Stomach smooth muscle (tissue), 2 donors: ENCODE measurements at regions not wholly inside any gene's neighbourhood (a gene's known extent, or its start where the extent isn't known, plus 50 kb on each side); places are given as distances from the start of the nearest gene placed in this dataset.
"Not testable (repeated sequence)": the region's sequence is repeated elsewhere in the genome, so short reads cannot be mapped to it uniquely, and the experiment has no call there.

Source experiments
- H3K27ac ChIP-seq: one replicate; pipeline ENCODE4 v1.7.0; 2013; ENCODE audit warnings: mild to moderate bottlenecking, low read length, inconsistent platforms
- H3K27me3 ChIP-seq, 2 donors: one replicate each; pipeline ENCODE4 v1.7.0; 2013; ENCODE audit warnings: low read length in 2 of 2; ENCODE audit not compliant: insufficient read depth in 2 of 2, control insufficient read depth in 1 of 2
- H3K36me3 ChIP-seq, 2 donors: one replicate each; pipeline ENCODE4 v1.7.0; 2013; ENCODE audit warnings: low read length in 2 of 2; ENCODE audit not compliant: control insufficient read depth in 2 of 2, insufficient read depth in 2 of 2
- H3K4me1 ChIP-seq: one replicate; pipeline ENCODE4 v1.7.0; 2013; ENCODE audit warnings: low read length; ENCODE audit not compliant: control insufficient read depth, insufficient read depth
- H3K4me3 ChIP-seq, 2 donors: one replicate each; pipeline ENCODE4 v1.7.0; 2013; ENCODE audit warnings: low read length in 2 of 2
- H3K9ac ChIP-seq, 2 donors: one replicate each; pipeline ENCODE4 v1.7.0; 2013; ENCODE audit warnings: low read length in 2 of 2, mild to moderate bottlenecking in 1 of 2
- H3K9me3 ChIP-seq, 2 donors: one replicate each; pipeline ENCODE4 v1.7.0; 2013; ENCODE audit warnings: low read length in 2 of 2; ENCODE audit not compliant: control insufficient read depth in 2 of 2
- donor health status: healthy.
- donor health status: Pancreatic carcinoma.

- no peaks in the 10 kb centered on the region for H3K4me1 ChIP-seq
- no peaks in the 10 kb centered on the region for H3K27me3 ChIP-seq
- no peak overlapping the region for H3K9ac ChIP-seq
- H3K4me3 ChIP-seq = no peak overlapping the region
- peaks cover 0 to 5% of the 10 kb centered on the region in 2 donors for H3K9me3 ChIP-seq
- no peaks in the 10 kb centered on the region for H3K36me3 ChIP-seq
- no peak overlapping the region for H3K27ac ChIP-seq
These were observed 118.9 kb upstream of the USP9X start for GRCh38 chrX:40966213-40966820.

GRCh38 chrX:40968180-40968579 lies 117.1 kb upstream of the USP9X start:
- Histone ChIP-seq H3K27me3 (no peaks in the 10 kb centered on the region), H3K27ac (no peak overlapping the region), H3K9ac (no peak overlapping the region), H3K9me3 (peaks cover 0 to 11% of the 10 kb centered on the region in 2 donors), H3K36me3 (no peaks in the 10 kb centered on the region), H3K4me1 (no peaks in the 10 kb centered on the region), H3K4me3 (no peak overlapping the region)

DNA sequence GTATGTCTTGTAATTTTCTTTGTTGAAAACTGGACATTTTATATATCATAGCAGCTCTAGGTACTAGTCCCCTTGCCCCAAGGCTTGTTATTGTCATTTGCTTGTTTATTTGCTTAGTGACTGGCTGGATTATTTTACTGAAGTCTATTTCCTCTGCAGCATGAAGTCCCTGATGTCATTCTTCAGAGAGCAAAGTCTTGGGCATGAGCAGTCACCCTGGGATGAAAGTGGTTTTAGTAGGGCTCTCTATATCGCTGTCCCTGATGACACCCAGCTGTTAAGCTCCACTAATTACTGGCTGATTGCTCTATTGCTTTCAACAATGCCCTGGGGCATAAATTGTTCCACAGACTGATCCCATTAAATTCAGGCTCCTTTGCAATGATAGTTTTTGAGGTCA lies 113.5 kb upstream of the USP9X start:
- Histone ChIP-seq H3K9ac (no peak overlapping the region), H3K27ac (no peak overlapping the region), H3K4me3 (no peak overlapping the region), H3K27me3 (peaks cover 0 to 3% of the 10 kb centered on the region in 2 donors), H3K36me3 (no peaks in the 10 kb centered on the region), H3K4me1 (no peaks in the 10 kb centered on the region), H3K9me3 (peaks cover 0 to 6% of the 10 kb centered on the region in 2 donors)

GRCh38 chrX:40973619-40974018 lies 111.6 kb upstream of the USP9X start:
- H3K9me3 ChIP-seq = peaks cover 0 to 7% of the 10 kb centered on the region in 2 donors
- no peaks in the 10 kb centered on the region for H3K36me3 ChIP-seq
- no peak overlapping the region for H3K4me3 ChIP-seq
- no peaks in the 10 kb centered on the region for H3K4me1 ChIP-seq
- no peak overlapping the region for H3K27ac ChIP-seq
- H3K27me3 ChIP-seq = peaks cover 0 to 3% of the 10 kb centered on the region in 2 donors
- H3K9ac ChIP-seq = no peak overlapping the region

GRCh38 chrX:40975951-40976350 lies 109.3 kb upstream of the USP9X start:
- H3K36me3 ChIP-seq = no peaks in the 10 kb centered on the region
- H3K9me3 ChIP-seq = peaks cover 0 to 7% of the 10 kb centered on the region in 2 donors
- peaks cover 0 to 3% of the 10 kb centered on the region in 2 donors for H3K27me3 ChIP-seq
- H3K4me3 ChIP-seq = no peak overlapping the region
- H3K9ac ChIP-seq = no peak overlapping the region
- no peaks in the 10 kb centered on the region for H3K4me1 ChIP-seq
- H3K27ac ChIP-seq = no peak overlapping the region

- H3K9me3 ChIP-seq = peaks cover 0 to 7% of the 10 kb centered on the region in 2 donors
- H3K27ac ChIP-seq = no peak overlapping the region
- H3K36me3 ChIP-seq = no peaks in the 10 kb centered on the region
- no peaks in the 10 kb centered on the region for H3K4me1 ChIP-seq
- no peak overlapping the region for H3K4me3 ChIP-seq
- peaks cover 0 to 3% of the 10 kb centered on the region in 2 donors for H3K27me3 ChIP-seq
- no peak overlapping the region for H3K9ac ChIP-seq
These were observed 108.3 kb upstream of the USP9X start for GRCh38 chrX:40976981-40977380.

- Histone ChIP-seq H3K36me3 (no peaks in the 10 kb centered on the region), H3K4me1 (no peaks in the 10 kb centered on the region), H3K27ac (no peak overlapping the region), H3K9ac (no peak overlapping the region), H3K4me3 (no peak overlapping the region), H3K9me3 (no peaks in the 10 kb centered on the region), H3K27me3 (no peaks in the 10 kb centered on the region)
These were observed 100.3 kb upstream of the USP9X start for GRCh38 chrX:40984962-40985361.

DNA sequence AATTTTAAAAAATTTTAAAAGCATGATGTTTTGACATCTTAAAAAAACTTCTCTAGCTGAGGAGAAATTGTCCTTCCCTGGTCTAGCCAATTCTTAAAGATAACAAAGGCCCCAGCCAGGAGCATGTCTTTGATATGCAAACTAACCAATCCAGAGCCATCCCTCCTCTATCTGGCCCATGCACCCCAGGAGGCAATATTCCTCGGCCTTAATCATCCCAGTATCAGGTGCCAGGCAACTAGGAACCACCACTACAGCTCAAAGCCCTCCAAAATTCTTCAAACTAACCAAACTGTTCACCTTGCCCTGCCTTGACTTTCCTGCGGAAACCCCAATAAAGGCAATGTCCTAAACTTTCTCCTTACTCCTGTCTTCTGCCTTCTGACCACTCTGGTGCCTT lies 97.8 kb upstream of the USP9X start:
- H3K9ac ChIP-seq = no peak overlapping the region
- H3K27ac ChIP-seq = no peak overlapping the region
- no peaks in the 10 kb centered on the region for H3K9me3 ChIP-seq

GRCh38 chrX:40988100-40988499 lies 97.1 kb upstream of the USP9X start:
- Histone ChIP-seq H3K36me3 (no peaks in the 10 kb centered on the region), H3K4me3 (no peak overlapping the region), H3K9ac (no peak overlapping the region), H3K9me3 (no peaks in the 10 kb centered on the region), H3K27ac (no peak overlapping the region), H3K4me1 (no peaks in the 10 kb centered on the region), H3K27me3 (no peaks in the 10 kb centered on the region)

More for the DNA sequence above, 97.8 kb upstream of the USP9X start:
- Histone ChIP-seq H3K27me3 (no peaks in the 10 kb centered on the region), H3K4me3 (no peak overlapping the region), H3K36me3 (no peaks in the 10 kb centered on the region), H3K4me1 (no peaks in the 10 kb centered on the region)

- H3K9me3 ChIP-seq, H3K4me1 ChIP-seq, H3K4me3 ChIP-seq, H3K9ac ChIP-seq, H3K27me3 ChIP-seq, H3K36me3 ChIP-seq, H3K27ac ChIP-seq: not testable (repeated sequence)
These were observed 91.8 kb upstream of the USP9X start for GRCh38 chrX:40993395-40993794.

DNA sequence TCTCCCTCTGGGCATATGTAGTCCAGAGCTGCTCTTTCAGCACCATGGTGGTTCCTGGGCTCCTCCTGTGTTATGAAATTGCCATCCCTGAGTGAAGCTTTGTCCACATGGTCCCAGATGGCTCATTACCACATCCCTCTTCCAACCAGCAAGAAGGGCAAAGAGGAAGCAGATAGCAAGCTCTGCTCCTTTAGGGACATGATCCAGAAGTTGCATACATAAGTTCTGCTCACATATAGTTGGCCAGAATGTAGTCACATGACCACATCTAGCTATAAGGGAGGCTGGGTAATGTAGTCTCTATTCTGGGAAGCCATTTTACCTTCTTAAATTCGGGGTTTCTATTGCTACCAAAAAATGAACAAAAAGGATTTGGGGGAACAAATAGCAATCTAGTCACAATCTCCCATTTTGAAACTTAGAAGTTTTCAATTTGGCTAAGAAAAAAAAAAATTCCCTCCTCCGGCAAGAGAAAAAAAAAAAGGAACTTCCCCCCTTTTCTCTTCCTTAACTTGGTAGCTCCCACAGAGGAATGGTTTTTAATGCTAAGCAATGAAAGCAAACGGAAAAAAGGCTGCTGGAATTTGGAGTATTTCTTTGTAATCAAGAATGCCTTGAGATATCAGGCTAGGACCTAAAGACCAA lies 88.2 kb upstream of the USP9X start:
- Histone ChIP-seq H3K4me1 (peaks cover 3% of the 10 kb centered on the region), H3K27me3 (peaks cover 0 to 5% of the 10 kb centered on the region in 2 donors), H3K27ac (no peak overlapping the region), H3K4me3 (no peak overlapping the region), H3K9me3 (no peaks in the 10 kb centered on the region), H3K9ac (no peak overlapping the region), H3K36me3 (no peaks in the 10 kb centered on the region)
